ENCODE measurements at regions not wholly inside any gene's neighbourhood (a gene's known extent, or its start where the extent isn't known, plus 50 kb on each side); places are given as distances from the start of the nearest gene placed in this dataset.

- WGBS (ENCODE audit: extremely low coverage, insufficient read length, low lambda C conversion rate) = no CpG with 5 or more reads among the region's 4 CpGs
These were observed 66.2 kb upstream of the WDR26 start for GRCh38 chr1:224500796-224501195.

More at GRCh38 chr1:224500796-224501195, 66.2 kb upstream of the WDR26 start:
- Histone ChIP-seq H3K4me2 (ENCODE audit: insufficient read depth, insufficient read length, low read length) (no peak overlapping the region), H2BK20ac (ENCODE audit: low read depth, low read length, poor library complexity, severe bottlenecking) (no peak overlapping the region), H3K18ac (ENCODE audit: insufficient read length, low read depth, low read length) (no peak overlapping the region), H3K9ac (ENCODE audit: extremely low read depth, insufficient read length, low read length) (no peak overlapping the region), H3K27ac (ENCODE audit: insufficient read length, low read depth, low read length) (no peak overlapping the region), H4K20me1 (ENCODE audit: control insufficient read depth, insufficient read depth, insufficient read length) (no peaks in the 10 kb centered on the region), H4K5ac (ENCODE audit: insufficient read length, low read depth, low read length) (no peak overlapping the region), H3K79me2 (ENCODE audit: insufficient read depth, low read length) (no peaks in the 10 kb centered on the region), H3K14ac (ENCODE audit: insufficient read depth, low read length) (no peak overlapping the region), H4K8ac (replicated peaks; ENCODE audit: insufficient read length, low read depth, low read length) (no peak overlapping the region), H2BK12ac (ENCODE audit: insufficient read length, low read depth, low read length) (no peak overlapping the region), H3K9me3 (ENCODE audit: control insufficient read depth, low read depth, low read length) (peaks cover 7% of the 10 kb centered on the region), H2BK120ac (ENCODE audit: low read depth, low read length, poor library complexity, severe bottlenecking) (no peak overlapping the region), H4K91ac (ENCODE audit: insufficient read length, low read depth, low read length) (no peak overlapping the region), H3K56ac (ENCODE audit: insufficient read length, low read depth, low read length) (no peak overlapping the region), H3K79me1 (ENCODE audit: insufficient read depth, low read depth, low read length, poor library complexity, severe bottlenecking) (no peaks in the 10 kb centered on the region), H3K4ac (ENCODE audit: low read depth, low read length) (no peak overlapping the region), H2BK5ac (ENCODE audit: insufficient read length, low read length) (no peak overlapping the region), H3K27me3 (ENCODE audit: insufficient read depth, low read length) (no peaks in the 10 kb centered on the region), H3T11ph (ENCODE audit: low read length) (no peak overlapping the region), H2AK5ac (ENCODE audit: insufficient read length, low read length) (no peak overlapping the region), H3K23me2 (ENCODE audit: insufficient read length, low read depth, low read length, poor library complexity, severe bottlenecking) (no peaks in the 10 kb centered on the region), H3K23ac (ENCODE audit: insufficient read length, low read depth, low read length) (no peak overlapping the region), H2BK15ac (ENCODE audit: low read depth, low read length) (no peak overlapping the region), H3K4me1 (ENCODE audit: insufficient read depth, low read length) (peaks cover 14% of the 10 kb centered on the region; the same call in 1 of the 2 replicates), H2AFZ (ENCODE audit: low read length) (no peak overlapping the region)
- H3K9me3 Mint-ChIP-seq = peaks cover 12% of the 10 kb centered on the region in 2 experiments
- H3K36me3 Mint-ChIP-seq (ENCODE audit: insufficient read depth in 1 of 3, low read depth in 3 of 3) = peaks cover 6 to 16% (median 14%) of the 10 kb centered on the region in 3 experiments
- H3K27ac Mint-ChIP-seq = no peak overlapping the region
- no peak overlapping the region for H3K4me3 Mint-ChIP-seq
- H3K27me3 Mint-ChIP-seq (ENCODE audit: low read depth) = no peaks in the 10 kb centered on the region; the same call in 1 of the 2 replicates
- TF ChIP-seq, protein P1, sequence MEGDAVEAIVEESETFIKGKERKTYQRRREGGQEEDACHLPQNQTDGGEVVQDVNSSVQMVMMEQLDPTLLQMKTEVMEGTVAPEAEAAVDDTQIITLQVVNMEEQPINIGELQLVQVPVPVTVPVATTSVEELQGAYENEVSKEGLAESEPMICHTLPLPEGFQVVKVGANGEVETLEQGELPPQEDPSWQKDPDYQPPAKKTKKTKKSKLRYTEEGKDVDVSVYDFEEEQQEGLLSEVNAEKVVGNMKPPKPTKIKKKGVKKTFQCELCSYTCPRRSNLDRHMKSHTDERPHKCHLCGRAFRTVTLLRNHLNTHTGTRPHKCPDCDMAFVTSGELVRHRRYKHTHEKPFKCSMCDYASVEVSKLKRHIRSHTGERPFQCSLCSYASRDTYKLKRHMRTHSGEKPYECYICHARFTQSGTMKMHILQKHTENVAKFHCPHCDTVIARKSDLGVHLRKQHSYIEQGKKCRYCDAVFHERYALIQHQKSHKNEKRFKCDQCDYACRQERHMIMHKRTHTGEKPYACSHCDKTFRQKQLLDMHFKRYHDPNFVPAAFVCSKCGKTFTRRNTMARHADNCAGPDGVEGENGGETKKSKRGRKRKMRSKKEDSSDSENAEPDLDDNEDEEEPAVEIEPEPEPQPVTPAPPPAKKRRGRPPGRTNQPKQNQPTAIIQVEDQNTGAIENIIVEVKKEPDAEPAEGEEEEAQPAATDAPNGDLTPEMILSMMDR (conservative IDR thresholded peaks at IDR 0.05) = no peak
- H3K4me1 Mint-ChIP-seq = peaks cover 70 to 72% of the 10 kb centered on the region in 2 experiments
- no peak for DNase-seq

All from H9 (cell line).